GM21576 (cell line): ENCODE measurements at regions not wholly inside any gene's neighbourhood (a gene's known extent, or its start where the extent isn't known, plus 50 kb on each side); places are given as distances from the start of the nearest gene placed in this dataset.
"Not testable (repeated sequence)": the region's sequence is repeated elsewhere in the genome, so short reads cannot be mapped to it uniquely, and the experiment has no call there.

Source experiments
- ATAC-seq: cut with Tn5 transposase; IDR thresholded peaks from one replicate; pipeline ENCODE4 v1.9.1; 2021; ENCODE audit warnings: mild to moderate bottlenecking, moderate library complexity; ENCODE audit not compliant: unreplicated experiment

DNA sequence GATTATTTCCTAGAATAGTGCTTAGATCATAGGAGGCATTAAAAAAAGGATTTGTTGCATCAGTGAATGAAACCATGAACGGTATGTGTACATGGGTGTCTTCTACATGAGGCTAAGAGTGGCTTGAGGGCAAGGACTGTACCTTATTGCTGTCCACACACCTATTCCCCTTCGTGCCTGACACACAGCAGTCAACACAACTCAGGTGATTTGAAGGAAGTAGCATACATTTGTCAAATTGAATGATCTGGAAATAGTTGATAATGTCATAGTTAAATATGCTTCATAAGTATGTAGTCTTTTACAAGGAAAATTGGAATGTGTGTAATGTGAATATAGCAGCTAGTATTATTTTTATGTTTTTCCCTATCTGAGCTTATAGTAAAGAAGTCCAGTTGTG, 189.0 kb upstream of the DAB1 start:
- no peak for ATAC-seq

DNA sequence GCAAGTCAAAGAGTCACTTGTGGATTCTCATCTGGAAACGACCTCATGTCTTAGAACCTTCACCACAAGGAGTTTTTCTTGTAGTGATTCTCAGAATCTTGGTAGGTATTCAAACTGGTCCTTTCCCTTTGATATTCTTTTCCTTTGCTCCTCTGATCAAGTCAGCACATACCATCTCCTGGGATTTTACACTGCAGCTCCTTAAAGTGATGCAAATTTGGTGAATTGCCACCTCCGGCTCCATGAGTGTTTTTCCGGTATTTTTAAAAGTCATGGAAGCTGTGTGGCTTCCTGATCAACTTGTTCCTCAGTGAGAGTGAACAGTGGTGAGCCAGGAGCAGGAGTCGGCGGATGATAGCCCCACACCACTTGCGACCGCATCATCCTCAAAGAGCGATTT, 182.1 kb upstream of the DAB1 start:
- ATAC-seq: no peak

DNA sequence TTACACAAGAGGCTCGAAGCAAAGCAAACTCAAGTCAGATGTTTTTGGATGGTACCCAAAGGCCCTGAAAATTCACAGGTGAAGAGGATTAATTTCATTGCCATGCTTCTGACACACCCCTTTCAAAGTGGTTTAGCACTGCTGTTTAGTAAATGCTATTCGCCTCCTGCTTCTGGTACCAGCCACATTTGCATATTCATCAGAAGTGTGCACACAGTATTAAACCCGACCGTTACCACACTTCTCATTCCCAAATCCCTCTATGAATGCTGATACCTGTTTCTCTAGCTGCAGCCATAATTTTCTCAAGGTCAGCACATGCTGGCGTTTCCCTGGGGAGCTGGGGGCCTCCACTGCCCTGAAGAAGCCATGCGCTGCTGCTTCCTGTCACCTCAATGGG, 179.8 kb upstream of the DAB1 start:
- no peak for ATAC-seq

DNA sequence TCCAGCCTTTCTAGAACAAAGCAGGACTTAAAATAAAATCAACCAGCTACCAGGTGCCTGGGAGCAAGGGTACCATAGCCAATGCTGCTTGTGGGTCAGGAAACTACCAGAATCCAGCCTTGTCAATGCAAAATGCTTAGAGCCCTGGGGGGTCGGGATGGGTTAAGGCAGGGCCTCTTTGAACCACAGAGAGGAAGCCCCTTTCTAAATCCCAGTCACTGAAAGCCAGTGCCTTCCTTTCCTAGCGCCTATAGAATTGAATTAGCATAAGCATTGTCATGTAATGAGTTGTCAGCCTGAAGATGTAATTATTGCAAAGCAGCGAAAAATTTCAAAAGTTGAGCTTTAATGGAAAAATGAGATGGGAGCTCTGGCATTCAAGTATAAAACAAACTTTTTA, 176.6 kb upstream of the DAB1 start:
- no peak for ATAC-seq

DNA sequence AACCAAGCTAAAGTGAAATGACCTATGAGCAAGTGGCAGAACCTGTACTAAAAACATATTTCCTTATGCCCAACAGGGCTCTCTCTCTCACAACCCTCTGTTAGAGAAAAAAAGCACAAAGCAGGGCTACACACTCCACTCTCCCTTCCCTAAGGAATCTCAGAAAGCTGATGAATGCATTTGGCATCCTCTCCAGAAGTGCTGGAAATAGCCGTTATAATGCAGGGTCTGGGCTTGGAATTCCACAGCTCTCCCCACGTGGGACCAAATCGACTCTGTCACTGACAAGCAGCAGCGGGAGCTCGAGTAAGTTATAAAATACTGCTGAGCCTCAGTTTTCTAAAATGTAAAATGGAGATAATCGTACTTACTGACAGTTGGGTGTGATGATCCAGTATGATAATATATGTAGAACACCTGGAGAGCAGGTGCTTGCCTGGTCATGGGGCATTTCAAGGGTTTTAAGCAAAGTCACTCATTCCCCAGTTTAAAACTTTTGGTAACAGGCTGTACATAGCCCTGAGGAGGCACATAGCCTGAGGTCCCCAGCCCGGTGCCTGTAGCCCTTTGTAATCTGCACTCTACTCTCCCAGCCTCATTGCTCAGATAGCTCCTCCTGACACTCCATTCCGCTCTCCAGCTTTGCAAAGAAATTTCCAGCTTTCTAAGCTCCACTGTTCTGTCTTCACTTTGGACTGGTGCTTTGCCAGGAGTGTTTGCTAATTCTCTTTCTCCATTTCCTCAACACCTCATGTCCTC, 175.6 kb upstream of the DAB1 start:
- ATAC-seq: no peak

DNA sequence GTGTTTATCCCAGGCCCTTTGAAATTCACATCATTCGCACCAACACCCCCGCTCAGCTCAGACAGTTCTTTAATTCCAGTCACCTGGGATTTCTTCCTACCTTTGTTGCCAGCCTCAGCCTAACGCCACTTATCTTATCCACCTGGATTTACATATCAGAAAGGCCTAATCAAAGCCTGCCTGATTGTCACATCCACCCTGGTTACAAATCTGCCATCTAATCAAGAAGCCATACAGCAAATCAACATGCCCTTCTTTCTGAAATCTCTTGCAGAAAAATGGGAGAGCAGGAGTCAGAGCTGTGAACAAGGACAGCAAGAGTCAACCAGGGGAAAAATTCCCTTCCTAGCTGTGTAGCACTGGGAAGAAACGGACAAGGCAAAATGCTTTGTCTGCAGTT, 173.2 kb upstream of the DAB1 start:
- no peak for ATAC-seq

DNA sequence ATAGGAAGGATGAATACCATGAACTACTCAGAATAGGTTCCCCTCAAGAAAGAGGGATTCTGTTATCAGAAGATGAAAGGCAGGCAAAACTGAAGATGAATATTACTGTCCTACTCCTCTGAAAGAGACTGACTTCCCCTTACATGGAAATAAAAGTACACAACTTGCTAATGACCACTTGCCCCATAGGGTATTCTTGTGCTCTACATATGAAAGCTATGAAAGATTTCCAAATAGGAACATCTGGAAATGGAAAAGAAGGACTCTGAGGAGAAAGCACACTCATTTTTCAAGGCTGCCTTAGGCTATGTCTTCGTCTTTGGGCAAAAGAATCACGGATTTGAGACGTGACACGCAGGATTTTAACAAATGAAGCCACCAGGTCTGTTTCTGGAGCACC, 170.1 kb upstream of the DAB1 start:
- ATAC-seq: no peak

DNA sequence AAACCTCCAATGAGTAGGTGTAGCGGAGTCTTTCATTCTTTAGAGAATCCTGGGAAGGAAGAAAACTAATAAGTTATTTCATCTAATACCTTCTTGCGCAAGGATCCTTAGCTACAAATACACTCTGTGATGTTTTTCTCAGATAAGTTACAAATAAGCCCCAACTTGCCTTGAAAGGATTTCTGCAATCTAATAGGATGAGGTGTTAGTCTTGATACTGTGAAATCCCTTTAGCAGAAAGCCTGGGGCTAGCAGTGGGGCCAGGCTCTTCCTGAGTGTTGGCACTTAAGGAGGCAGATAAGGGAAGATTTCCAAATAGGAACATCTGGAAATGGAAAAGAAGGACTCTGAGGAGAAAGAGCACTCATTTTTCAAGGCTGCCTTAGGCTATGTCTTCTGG, 168.0 kb upstream of the DAB1 start:
- ATAC-seq: no peak

DNA sequence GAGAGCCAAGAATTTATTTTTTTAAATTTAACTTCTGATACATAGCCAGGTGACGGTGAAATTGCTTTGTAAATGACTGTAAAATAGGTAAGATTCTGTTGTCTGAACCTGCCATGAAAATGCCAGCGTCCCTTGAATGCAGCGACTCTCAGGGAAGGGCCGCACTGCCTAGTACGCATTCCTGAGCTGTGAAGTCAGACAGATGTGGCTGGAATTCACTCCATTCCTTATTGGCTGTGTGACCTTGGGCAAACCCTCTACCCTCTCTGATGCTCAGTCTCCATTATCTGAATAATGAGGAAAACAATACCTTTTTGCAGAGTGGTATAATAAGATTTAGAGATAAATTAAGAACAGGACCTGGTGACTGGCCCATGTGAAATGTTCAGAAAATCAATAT, 167.1 kb upstream of the DAB1 start:
- no peak for ATAC-seq

DNA sequence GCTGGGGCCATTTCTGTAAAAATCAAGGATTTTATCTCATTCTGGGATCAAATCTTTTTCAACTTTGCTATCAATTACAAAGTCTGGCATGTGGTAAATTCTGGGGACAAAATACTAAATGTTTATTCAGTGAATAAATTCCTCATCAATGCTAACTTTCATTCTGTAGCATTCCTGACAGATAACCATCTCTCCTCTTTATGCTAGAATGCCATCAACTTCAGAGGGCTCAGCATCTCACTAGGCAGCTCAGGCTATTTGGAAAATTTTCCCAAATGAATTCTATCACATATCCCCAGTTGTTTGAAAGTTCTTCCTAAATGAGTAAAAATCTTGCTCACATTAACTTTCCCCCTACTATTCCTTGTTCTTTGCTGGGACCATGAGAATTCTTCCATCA, 163.0 kb upstream of the DAB1 start:
- ATAC-seq: no peak

DNA sequence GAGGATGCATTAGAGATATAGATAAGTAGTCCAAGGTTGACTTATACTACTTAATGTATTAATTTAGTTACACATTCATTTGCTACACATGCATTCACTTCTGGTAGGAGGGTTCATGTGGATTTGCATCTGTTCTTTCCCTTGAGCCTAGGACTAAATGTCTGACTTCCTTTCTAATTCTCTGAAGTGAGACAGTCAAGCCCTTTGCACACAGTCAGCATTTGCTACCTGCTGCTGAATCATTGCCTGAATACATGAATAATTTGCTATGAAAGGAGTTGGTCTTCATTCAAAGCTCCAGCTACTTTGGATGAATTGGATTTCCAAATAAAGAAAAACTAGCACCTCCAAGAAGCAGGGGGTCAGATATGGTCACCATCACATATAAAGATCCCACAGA, 154.8 kb upstream of the DAB1 start:
- ATAC-seq: no peak

DNA sequence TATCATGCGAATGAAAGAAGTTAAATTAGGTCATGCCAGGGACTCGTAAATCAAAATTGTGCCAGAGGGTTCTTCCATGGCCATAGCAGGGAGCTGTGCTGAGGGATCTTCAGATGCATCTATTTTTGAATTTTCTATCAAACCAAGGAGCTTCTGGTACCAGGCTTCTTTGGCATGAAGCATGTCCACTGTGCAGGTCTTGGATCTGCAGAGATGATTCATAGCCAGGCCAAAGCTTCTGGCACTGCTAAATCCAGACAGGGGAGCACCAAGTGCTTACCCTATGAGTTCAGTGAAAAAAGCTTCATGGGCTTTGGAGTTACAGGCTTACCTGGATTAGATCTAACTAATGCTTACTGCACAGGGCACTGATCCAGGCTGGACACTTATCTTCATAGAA, 154.2 kb upstream of the DAB1 start:
- ATAC-seq: no peak

DNA sequence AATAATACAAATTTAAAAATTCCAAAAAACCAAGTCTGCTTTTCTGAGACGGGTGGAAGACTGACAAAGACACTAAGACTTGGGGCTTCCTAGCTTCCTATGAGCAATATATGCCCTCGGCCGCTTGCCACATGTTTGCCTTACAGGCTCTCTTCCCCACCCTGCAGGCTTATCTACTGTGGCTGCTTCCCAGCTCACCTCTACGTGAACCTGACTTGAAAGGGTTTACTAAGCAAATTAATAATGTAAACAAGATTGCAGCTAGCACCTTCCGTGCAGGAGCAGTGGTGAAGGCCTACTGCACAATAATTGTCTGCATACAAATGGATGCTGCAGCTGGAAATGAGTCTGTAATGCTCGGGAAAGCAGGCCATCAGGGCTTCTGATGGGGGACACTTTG, 152.9 kb upstream of the DAB1 start:
- ATAC-seq: no peak

DNA sequence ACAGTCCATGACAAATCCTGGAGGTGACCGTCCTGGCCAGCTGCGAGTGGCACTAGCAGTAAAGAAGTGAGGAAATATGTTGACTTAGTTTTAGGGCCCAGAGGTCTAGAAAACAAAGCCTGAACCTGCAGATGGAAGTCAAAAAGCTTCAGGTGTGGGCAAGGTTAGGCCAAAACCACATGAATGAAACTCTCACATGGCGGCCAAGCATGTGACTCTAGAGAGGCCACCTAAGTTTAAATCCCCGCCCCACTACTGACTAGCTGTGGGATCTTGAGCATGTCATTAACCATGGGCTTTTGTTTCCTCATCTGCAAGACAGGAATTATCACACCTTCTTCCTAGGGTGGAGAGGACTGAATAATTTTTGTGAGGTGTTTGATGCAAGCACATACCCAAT, 148.2 kb upstream of the DAB1 start:
- ATAC-seq: no peak

DNA sequence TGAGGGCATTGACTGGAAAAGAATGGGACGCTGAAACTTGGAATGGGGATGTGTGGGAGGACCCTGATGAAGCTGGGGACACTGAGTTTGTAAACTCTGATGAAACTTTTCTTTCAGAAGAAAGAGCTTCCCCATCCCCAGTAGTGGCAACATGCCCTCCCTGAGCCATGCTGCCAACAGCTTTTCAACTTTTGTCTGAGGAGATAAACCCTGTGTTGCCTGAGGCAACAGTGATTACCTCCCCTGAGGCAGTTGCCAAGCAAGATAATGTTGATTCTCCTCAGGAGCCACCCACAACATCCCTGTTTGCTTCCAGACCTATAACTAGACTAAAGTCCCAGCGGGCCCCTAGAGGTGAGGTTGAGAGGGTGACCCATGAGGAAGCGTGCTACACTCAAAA, 134.2 kb upstream of the DAB1 start:
- not testable (repeated sequence) for ATAC-seq

DNA sequence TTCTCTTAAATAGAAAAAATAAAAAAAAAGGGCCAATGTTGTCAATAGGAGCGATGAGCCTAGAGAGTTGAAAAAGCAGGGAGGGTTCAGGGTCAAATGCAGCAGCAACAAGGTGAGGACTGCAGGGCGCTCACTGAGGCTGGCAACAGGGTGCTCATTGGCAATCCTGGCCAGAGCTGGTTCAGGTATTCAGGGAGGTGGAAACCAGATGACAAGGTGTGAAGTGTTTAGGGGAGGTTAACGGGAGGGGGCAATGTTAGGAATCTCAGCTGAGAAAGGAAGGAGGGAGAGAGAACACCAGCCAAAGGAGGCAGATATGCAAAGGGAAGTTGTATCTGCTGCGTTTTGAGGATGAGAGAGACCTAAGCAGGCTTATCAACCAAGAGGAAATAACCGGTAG, 129.8 kb upstream of the DAB1 start:
- ATAC-seq: no peak

DNA sequence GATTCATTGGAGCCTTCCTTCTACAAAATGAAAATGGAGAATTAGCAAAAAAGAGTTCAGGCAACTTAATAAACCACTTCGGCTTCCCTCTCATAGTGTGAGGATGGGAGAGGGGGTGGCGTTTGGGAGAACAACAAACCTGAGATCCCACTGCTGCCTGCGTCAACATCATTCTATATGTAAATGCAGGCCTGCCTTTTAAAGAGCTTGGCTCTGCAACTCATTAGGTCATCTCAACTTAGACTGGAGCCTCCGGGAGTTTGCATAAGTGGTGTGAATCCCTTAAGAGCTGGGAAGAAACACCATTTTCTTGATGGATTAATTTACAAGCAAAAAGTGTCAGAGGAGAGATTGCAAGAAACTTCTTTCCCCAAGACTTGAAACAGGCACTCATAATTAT, 127.6 kb upstream of the DAB1 start:
- no peak for ATAC-seq

DNA sequence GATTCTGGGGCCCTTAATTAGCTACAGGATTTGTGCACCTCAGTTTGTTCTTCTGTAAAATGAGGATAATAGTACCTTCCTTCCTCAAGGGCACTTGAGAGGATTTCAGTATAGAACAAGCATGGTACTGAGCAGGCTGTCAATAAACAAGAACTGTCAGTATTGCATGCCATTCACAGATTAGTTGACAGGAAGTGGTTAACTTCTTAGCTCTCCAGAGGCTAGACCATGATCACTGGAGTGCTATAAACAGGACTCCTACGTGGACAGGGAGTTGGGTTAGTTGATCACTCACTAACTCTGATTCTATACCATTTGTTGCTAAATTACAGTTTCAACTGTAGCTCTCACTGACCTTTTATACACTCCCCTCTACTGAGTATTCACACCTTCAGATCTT, 126.2 kb upstream of the DAB1 start:
- ATAC-seq: no peak

DNA sequence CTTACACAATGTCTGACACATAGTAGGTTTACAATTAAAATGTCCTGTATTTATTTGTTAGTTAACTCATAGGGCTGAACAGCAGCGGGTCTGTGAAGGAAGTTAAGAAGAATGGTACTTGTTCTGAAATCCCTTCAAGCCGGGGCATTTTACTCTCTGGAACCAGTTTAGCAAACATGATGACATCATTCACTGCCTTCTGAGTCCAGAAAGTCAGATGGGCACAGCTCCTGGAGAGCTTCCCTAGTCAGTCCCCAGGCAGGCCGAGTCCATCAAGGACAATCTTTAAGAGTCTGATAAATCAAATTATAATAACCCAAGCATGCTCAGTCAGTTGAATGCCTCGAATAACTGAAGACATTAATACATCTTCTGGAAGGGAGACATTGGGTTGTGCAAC, 125.4 kb upstream of the DAB1 start:
- ATAC-seq: no peak

DNA sequence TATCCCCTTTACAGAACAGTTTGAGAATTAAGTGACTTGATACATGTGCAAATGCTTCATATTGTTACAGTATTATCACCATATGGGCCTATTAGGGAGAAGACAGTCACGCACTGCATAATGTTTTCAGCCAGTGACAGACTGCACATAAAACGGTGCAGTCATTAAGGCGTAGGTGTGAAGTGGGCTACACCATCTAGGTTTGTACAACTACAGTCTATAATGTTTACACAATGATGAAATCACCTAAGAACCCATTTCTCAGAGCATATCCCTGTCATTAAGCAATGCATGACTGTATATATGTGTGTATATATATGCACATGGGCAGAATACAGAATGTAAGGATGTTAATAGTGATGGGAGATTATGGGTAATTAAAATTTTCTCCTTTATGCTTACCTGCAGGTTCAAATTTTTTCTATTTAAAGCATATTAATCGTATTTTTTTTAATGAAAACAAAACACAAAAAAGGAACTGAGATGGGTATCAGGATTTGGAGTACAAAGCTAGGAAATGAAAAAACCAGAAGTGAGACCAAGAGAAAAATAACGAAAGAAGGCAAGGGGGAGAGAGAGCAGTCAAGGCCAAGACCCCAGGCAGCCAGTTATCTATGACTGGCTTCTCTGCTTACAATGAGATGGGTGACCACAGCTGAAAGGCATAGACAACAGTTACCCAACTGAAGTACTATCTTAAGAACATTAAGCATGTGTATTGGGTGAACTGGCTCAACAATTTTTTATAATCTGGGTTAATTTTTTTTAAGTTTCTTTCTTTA, 122.9 kb upstream of the DAB1 start:
- no peak for ATAC-seq

DNA sequence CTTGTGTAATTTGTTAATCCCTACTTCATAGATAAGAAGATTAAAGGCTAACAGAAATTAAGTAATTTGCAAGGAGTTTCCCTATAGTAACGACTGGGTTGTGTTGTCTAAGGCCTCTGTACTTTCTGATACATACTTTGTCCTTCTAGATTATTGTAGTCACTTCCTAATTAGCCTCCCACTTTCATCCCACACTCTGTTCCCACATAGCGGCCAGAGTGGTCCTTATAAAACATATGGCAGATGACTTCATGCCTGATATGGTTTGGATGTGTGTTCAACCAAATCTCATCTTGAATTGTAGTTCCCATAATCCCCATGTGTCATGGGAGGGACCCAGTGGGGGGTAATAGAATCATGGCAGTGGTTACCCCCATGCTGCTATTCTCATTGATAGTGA, 120.5 kb upstream of the DAB1 start:
- no peak for ATAC-seq

DNA sequence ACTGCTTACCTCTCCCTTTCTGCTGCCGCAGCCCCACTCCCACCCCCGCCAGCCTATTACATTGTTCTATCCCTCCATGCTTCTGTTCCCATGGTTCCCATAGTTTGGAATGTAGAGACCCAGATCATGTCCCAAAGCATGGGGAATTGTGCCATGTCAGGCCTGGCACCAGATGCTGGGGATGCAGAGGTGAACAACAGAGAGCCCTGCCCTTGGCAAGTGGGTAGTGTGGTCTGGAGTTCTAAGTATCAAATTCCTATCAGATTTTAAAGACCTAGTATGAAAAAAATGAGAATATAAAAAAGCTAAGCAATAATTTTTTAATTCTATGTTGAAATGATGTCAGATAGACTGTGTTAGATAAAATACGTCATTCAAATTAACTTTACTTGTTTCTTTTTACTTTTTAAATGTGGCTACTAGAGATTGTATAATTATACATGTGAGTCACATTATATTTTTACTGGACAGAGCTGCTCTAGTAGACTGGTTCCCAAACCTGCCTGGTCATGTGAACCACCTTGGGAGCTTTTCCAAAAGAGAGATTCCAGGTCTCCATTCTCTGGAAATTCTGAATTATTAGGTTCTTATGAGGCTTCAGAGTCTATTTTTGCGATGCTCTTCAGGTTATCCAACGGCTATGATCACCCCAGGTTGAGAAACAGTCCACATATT, 113.0 kb upstream of the DAB1 start:
- ATAC-seq: no peak
